SH-SY5Y (cell line): ENCODE measurements at regions not wholly inside any gene's neighbourhood (a gene's known extent, or its start where the extent isn't known, plus 50 kb on each side); places are given as distances from the start of the nearest gene placed in this dataset.

Experiments used
- GATA2 ChIP-seq: IDR thresholded peaks from 2 replicates; pipeline ENCODE4 v1.6.1; 2011; ENCODE audit warnings: mild to moderate bottlenecking, low read depth, low read length
- GATA3 ChIP-seq: IDR thresholded peaks from 2 replicates; pipeline ENCODE4 v1.6.1; 2011; ENCODE audit warnings: low read depth, mild to moderate bottlenecking, low read length, moderate library complexity

DNA sequence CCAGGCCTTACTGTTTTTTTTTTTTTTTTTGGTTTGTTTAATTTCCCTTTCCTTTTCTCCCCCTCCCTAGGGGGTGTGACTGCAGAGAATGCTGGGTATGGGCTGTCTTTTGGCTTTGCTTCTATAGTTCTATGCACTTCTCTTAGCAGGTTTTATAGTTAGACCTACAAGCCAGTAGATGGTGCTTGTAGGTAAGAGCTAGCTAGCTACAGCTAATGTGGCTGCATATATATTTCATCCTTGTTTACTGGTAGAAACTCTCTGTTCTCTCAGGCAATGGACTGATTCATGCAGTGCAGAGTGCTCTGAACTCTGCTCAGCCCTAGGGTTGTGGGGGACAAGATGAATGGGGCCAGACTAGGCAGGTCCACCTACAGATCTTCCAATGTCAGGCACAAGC, 246.4 kb downstream of the SH2D1A start:
- TF ChIP-seq GATA3: no peak
- no peak for TF ChIP-seq GATA2

- TF ChIP-seq GATA2 (no peak), GATA3 (no peak)
These were observed 247.8 kb downstream of the SH2D1A start for GRCh38 chrX:124594017-124594651.

DNA sequence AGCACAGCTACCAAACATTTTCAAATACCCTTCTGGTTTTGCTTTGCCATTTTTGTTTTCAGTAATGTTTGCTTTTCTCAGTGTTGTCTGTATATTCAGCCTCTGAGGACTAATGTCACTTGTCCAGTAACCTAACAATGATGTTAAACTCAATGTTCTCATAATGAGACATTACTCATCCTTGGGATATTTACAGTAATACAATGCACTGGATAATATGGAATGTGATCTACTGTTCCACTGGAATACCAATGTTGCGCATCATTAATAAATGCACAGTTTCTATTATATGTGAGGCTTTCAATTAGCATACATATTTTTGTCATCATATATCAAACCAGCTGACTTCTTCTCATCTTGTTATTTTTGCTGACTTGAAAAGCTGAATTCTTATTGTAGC, 259.1 kb downstream of the SH2D1A start:
- no peak for TF ChIP-seq GATA2
- no peak for TF ChIP-seq GATA3

GRCh38 chrX:124606724-124607123, 260.4 kb downstream of the SH2D1A start:
- TF ChIP-seq GATA3 (no peak), GATA2 (no peak)

DNA sequence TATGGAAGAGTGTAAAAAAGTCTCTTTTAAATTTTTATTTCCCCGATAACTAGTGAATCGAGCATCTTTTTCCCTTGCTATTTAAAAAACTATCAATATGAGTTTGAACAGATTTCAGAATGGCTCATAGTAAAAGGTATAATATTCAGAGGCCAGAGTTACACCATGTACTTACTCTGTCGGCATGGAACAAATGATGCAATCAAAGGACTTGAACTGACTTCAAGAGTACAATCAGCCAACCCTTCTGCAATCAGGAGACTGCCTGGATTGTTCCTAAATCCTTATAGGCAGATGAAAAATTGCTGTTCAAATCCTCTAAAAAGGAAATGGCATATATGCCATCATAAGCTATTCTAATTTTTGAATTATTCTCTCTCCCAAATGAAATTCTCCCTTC, 273.3 kb downstream of the SH2D1A start:
- TF ChIP-seq GATA3 (no peak), GATA2 (no peak)

DNA sequence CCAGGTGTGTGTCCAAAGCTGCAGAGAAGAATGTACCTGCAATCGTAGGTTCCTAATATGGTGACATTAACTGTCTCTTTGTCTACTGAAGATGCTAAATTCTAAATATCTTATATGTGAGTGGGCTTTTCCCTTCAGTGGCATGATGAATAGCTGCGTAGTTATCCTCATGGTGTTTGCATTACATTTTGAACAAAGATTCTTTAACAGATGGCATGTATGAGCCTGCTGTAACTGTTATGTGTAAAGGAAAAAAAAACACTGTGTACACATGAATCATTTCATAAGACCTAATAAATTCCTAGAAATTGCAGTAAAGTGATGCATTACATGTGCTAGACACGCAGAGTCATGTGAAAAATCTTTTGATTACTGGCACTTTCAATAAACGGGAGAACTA, 288.0 kb downstream of the SH2D1A start:
- no peak for TF ChIP-seq GATA2
- TF ChIP-seq GATA3: no peak

DNA sequence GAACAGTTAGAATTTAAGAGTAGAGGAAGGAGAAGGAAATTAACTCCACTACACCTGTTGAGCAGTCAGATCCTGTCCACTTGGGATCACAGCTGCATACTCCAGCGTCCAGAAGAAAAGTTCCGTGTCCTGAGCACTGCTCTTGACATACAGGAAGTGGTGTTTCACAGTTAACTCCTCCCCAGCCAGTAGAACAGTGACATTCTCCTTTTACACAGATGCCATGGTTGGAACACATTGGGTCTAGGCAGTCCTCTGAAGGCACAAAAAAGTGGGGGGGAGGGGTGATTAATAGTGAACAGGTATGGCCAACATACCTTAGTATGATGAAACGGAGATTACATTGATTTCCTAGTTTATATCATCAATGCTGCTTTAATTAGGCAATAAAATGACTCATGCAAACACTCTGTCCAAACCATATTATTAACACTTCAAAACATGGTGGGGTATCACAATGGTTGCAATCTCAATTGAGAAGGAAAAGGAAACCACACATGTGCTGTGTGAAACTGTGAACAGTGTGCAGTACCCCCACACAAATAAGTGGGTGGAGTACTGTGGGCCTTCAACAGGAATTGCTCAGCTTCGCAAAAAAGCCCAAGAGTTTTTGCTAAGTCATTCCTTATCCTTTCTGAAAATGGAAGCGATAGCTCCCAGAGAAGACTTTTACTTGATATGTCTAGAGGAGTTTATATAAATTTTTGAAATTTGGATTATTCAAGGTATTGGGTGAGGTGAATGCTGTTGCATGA, 295.6 kb downstream of the SH2D1A start:
- TF ChIP-seq GATA3 (no peak), GATA2 (no peak)

DNA sequence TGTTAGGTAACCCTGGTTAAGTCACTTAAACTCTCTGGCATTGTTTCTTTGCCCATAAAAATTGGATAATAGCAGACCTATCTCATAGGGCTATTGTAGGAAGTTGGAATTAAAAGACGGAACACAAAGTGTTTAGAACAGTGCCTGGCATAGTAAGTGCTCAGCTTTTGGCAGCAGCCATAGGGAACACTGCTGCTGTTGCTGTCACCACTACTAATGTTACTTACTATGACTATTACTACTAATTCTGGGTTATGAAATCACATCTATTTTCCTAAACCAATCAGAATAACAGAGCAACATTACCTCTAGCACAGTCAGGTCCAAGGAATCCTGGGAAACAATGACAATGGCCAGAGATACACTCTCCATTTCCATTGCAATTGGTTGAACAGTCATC, 300.0 kb downstream of the SH2D1A start:
- TF ChIP-seq GATA2: no peak
- TF ChIP-seq GATA3: no peak

DNA sequence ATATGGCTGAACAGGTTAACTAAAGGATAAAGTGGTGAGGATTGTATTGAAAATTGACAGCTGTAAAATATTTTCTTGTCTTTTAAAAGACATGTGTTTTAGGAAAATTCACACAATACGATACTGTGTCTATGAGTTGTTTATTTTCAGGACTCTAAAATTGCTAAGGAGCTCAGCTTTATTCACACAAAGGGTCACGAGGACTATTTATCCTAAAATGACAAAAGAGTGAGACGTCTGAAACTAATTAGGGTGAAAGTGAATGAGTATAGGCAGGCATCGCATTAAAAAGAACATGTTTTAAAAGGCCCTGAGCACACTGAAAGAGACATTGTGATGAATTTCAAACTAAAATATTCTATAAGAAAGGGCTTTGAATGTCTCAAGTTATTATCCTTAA, 304.7 kb downstream of the SH2D1A start:
- no peak for TF ChIP-seq GATA2
- TF ChIP-seq GATA3: no peak

DNA sequence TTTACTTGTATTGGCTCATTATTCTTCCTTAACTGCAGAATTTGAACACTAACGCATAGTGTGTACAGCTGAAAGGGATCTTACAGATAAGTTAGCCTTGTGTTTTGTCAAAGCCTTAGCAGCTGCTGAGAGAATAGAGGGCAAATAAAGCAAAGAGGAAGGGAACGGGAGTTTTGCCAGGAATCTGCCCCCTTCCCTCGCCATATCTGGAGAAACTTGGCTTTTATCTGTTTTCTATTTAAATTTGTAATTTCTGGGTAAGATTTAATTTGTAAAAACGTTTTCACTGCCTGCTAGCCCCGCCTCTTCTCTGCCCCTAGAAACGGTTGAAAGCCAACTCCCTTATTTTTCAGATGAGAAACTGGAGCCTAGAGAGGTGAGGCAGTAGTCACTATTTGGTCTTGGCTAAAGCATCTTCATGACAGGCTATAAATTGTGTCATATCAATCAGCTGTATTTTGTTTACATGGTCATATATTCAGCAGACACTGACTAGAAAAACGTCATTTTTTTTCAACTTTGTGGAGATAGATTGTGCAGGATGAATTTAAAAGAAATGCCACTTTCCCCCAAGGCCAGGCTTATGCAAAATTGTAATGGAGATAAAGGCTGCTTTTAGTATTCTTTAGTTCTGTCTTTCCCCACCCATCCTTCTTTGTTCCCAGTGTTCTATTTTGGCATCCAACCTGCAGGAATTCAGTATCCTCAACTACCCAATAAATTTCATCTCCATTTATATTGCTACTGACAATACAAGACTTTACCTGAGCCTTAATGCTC, 319.4 kb downstream of the SH2D1A start:
- TF ChIP-seq GATA3: no peak
- TF ChIP-seq GATA2: no peak

GRCh38 chrX:124679199-124679598, 332.8 kb downstream of the SH2D1A start:
- TF ChIP-seq GATA3: peak; percentile 45; the same call in 1 of the 2 replicates
- TF ChIP-seq GATA2: peak; percentile 63

DNA sequence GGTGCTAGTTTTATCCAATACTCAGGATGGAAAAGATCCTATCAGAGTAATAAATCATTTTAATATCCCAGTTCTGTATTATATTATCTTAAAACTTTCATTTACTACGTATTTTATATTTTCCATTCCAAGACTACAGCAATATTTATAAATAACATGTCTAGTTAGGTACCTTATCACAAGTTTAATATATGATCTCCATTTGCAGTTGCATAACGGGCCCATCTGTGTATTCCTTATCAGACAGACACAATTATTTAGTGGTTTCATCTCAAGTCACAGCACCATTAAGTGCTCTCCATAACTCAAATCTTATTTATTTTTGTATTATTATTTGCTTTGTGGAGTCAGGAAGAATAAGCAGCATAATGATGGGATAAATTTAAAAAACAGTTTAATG, 333.9 kb downstream of the SH2D1A start:
- TF ChIP-seq GATA2 (no peak), GATA3 (no peak)

- TF ChIP-seq GATA3: no peak
- TF ChIP-seq GATA2: no peak
These were observed 344.1 kb downstream of the SH2D1A start for GRCh38 chrX:124690495-124690894.

DNA sequence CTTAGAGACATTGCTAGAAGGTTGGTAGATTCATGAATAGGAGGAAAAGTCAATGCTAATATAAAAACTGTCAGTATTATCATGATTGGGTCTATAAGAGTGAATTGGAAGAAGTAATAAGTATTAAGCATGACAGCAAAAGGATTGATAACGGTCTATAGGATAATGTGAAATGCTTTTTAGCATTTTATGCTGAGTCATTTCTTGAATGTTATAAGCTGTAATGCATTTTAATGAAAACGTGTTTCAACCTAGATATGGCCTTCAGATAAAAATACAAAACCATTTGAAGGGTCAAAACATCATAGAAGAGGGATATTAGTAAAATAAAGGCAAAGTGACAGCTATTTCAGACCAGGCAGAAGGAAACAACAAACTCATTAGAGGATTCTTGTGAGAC, 353.5 kb downstream of the SH2D1A start:
- no peak for TF ChIP-seq GATA3
- TF ChIP-seq GATA2: no peak
